LNCaP clone FGC (cell line): ENCODE measurements at regions not wholly inside any gene's neighbourhood (a gene's known extent, or its start where the extent isn't known, plus 50 kb on each side); places are given as distances from the start of the nearest gene placed in this dataset.
"Not testable (repeated sequence)": the region's sequence is repeated elsewhere in the genome, so short reads cannot be mapped to it uniquely, and the experiment has no call there.

ENCODE experiments used
- DNase-seq: peaks from one replicate; pipeline ENCODE4 v3.0.0-alpha.2; 2011; ENCODE audit warnings: low read depth
- H3K4me3 ChIP-seq: 2 replicates; pipeline ENCODE4 v1.5.1; 2011; ENCODE audit warnings: mild to moderate bottlenecking, low read depth, low read length, control low read depth
- CTCF ChIP-seq: IDR thresholded peaks from 2 replicates; pipeline ENCODE4 v1.5.1; 2012; ENCODE audit warnings: mild to moderate bottlenecking; ENCODE audit not compliant: control insufficient read depth, insufficient read depth; ENCODE audit errors: extremely low read depth

- TF ChIP-seq CTCF, result no peak
- no peak for DNase-seq
These were observed 487.4 kb upstream of the PROK2 start for GRCh38 chr3:72272356-72272755.

GRCh38 chr3:72271923-72272322, 487.0 kb upstream of the PROK2 start:
- no peak for DNase-seq
- TF ChIP-seq CTCF, result no peak
- no peak overlapping the region for H3K4me3 ChIP-seq

More at GRCh38 chr3:72272356-72272755, 487.4 kb upstream of the PROK2 start:
- no peak overlapping the region for H3K4me3 ChIP-seq

GRCh38 chr3:72271216-72271615, 486.3 kb upstream of the PROK2 start:
- H3K4me3 ChIP-seq, result no peak overlapping the region
- no peak for TF ChIP-seq CTCF
- DNase-seq, result no peak

GRCh38 chr3:72270730-72271129, 485.8 kb upstream of the PROK2 start:
- no peak overlapping the region for H3K4me3 ChIP-seq
- no peak for DNase-seq
- no peak for TF ChIP-seq CTCF

- no peak for TF ChIP-seq CTCF
- peak; percentile 41 for DNase-seq
- no peak overlapping the region for H3K4me3 ChIP-seq
These were observed 485.2 kb upstream of the PROK2 start for GRCh38 chr3:72270072-72270681.

- no peak overlapping the region for H3K4me3 ChIP-seq
- no peak for DNase-seq
- TF ChIP-seq CTCF, result no peak
These were observed 484.5 kb upstream of the PROK2 start for GRCh38 chr3:72269475-72269874.

GRCh38 chr3:72266921-72267524, 482.1 kb upstream of the PROK2 start:
- DNase-seq, H3K4me3 ChIP-seq: not testable (repeated sequence)

GRCh38 chr3:72266016-72266370, 481.0 kb upstream of the PROK2 start:
- no peak for DNase-seq
- no peak for TF ChIP-seq CTCF
- no peak overlapping the region for H3K4me3 ChIP-seq
